Stimulated activated CD4-positive, alpha-beta T cell treated with anti-CD3 and anti-CD28 coated beads, Interleukin-2, amount 100 ng/mL, for 48 hours (primary cell): ENCODE measurements at regions not wholly inside any gene's neighbourhood (a gene's known extent, or its start where the extent isn't known, plus 50 kb on each side); places are given as distances from the start of the nearest gene placed in this dataset.
"Not testable (repeated sequence)": the region's sequence is repeated elsewhere in the genome, so short reads cannot be mapped to it uniquely, and the experiment has no call there.

Experiments
- DNase-seq, 2 donors: peaks; one replicate each; pipeline ENCODE4 v3.0.0-alpha.2; 2020

- no peak for DNase-seq
Observed at GRCh38 chr13:80740071-80740470, 399.1 kb upstream of the SPRY2 start.

GRCh38 chr13:80737513-80737912 is 396.6 kb upstream of the SPRY2 start:
- DNase-seq, result no peak

- DNase-seq, result no peak
Observed at GRCh38 chr13:80727321-80727975, 386.5 kb upstream of the SPRY2 start.

GRCh38 chr13:80726868-80727267 is 385.9 kb upstream of the SPRY2 start:
- no peak for DNase-seq

- no peak for DNase-seq
Observed at GRCh38 chr13:80721689-80722088, 380.8 kb upstream of the SPRY2 start.

- no peak for DNase-seq
Observed at GRCh38 chr13:80718970-80719369, 378.0 kb upstream of the SPRY2 start.

GRCh38 chr13:80717776-80718175 is 376.9 kb upstream of the SPRY2 start:
- no peak for DNase-seq

GRCh38 chr13:80716610-80717081 is 375.7 kb upstream of the SPRY2 start:
- DNase-seq, result no peak

GRCh38 chr13:80712026-80712425 is 371.1 kb upstream of the SPRY2 start:
- no peak for DNase-seq

- DNase-seq, result no peak
Observed at GRCh38 chr13:80708791-80709190, 367.9 kb upstream of the SPRY2 start.

GRCh38 chr13:80707000-80707983 is 366.4 kb upstream of the SPRY2 start:
- DNase-seq, result no peak

- no peak for DNase-seq
Observed at GRCh38 chr13:80706164-80706471, 365.2 kb upstream of the SPRY2 start.

- DNase-seq, result no peak
Observed at GRCh38 chr13:80705371-80706163, 364.6 kb upstream of the SPRY2 start.

- DNase-seq, result no peak
Observed at GRCh38 chr13:80704369-80704768, 363.4 kb upstream of the SPRY2 start.

- no peak for DNase-seq
Observed at GRCh38 chr13:80695841-80696240, 354.9 kb upstream of the SPRY2 start.

GRCh38 chr13:80691814-80692213 is 350.9 kb upstream of the SPRY2 start:
- DNase-seq, result not testable (repeated sequence)

- no peak for DNase-seq
Observed at GRCh38 chr13:80690208-80690607, 349.3 kb upstream of the SPRY2 start.

GRCh38 chr13:80688593-80688992 is 347.7 kb upstream of the SPRY2 start:
- DNase-seq, result no peak

- no peak for DNase-seq
Observed at GRCh38 chr13:80685942-80686341, 345.0 kb upstream of the SPRY2 start.

GRCh38 chr13:80684217-80684991 is 343.5 kb upstream of the SPRY2 start:
- DNase-seq, result no peak

- no peak for DNase-seq
Observed at GRCh38 chr13:80680786-80681366, 339.9 kb upstream of the SPRY2 start.

- DNase-seq, result no peak
Observed at GRCh38 chr13:80679423-80679822, 338.5 kb upstream of the SPRY2 start.
